ENCODE measurements at regions not wholly inside any gene's neighbourhood (a gene's known extent, or its start where the extent isn't known, plus 50 kb on each side); places are given as distances from the start of the nearest gene placed in this dataset.

DNA sequence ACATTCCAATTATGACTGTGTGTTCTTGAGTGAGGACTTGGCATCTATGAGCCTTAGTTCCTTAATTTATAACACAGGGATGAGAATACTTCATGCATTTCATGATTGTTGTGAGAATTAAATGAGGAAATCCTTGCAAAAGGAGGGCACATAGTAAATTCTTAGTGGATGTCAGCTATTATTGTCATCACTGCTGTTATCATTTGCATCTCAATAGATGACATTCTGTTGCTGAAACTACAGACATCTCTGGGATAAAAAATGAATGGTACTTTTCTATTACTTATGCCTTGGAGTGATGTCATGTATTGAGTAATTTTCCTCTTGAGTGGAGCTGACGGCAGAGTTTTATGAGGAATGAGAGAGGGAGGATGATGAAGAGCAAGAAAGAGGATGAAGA is 184.4 kb upstream of the CDH11 start:
- Histone ChIP-seq H3K27me3 (replicated peaks in 1 of 4; ENCODE audit: control insufficient read depth in 3 of 4, extremely low read depth in 1 of 4, insufficient read depth in 3 of 4, low read length in 3 of 4) (no peaks in the 10 kb centered on the region), H2BK12ac (ENCODE audit: low read depth, low read length) (no peak overlapping the region), H3K79me1 (ENCODE audit: low read depth, low read length) (no peaks in the 10 kb centered on the region), H4K5ac (ENCODE audit: insufficient read length, low read depth, low read length) (no peak overlapping the region), H2AK5ac (ENCODE audit: low read depth, low read length) (no peak overlapping the region), H3K79me2 (ENCODE audit: control insufficient read depth in 1 of 2, insufficient read depth in 2 of 2, low read length in 2 of 2) (no peaks in the 10 kb centered on the region), H3K56ac (replicated peaks; ENCODE audit: insufficient read length, low read depth, low read length) (no peak overlapping the region), H3K27ac (ENCODE audit: low read depth, low read length) (no peak overlapping the region), H4K91ac (replicated peaks; ENCODE audit: insufficient read length, low read length) (no peak overlapping the region), H3K14ac (ENCODE audit: insufficient read length) (no peak overlapping the region), H2AFZ (ENCODE audit: low read length) (no peak overlapping the region), H2BK20ac (ENCODE audit: low read length) (no peak overlapping the region), H3K36me3 (ENCODE audit: control insufficient read depth in 2 of 4, insufficient read depth in 4 of 4, low read length in 3 of 4) (no peaks in the 10 kb centered on the region), H3K4ac (replicated peaks; ENCODE audit: insufficient read length, low read depth, low read length) (no peak overlapping the region), H3K18ac (ENCODE audit: extremely low read depth, low read length) (no peak overlapping the region), H2BK5ac (ENCODE audit: low read depth, low read length) (no peak overlapping the region), H4K8ac (ENCODE audit: extremely low read depth, insufficient read depth, low read length) (no peak overlapping the region), H2BK15ac (ENCODE audit: low read length) (no peak overlapping the region), H4K20me1 (replicated peaks in 1 of 2; ENCODE audit: control insufficient read depth in 1 of 2, insufficient read depth in 2 of 2, low read length in 2 of 2) (no peaks in the 10 kb centered on the region), H3K4me3 (ENCODE audit: extremely low read depth in 1 of 4, insufficient read depth in 2 of 4, low read depth in 3 of 4, low read length in 4 of 4) (no peak overlapping the region), H3K9ac (replicated peaks in 1 of 4; ENCODE audit: extremely low read depth in 1 of 4, low read depth in 3 of 4, low read length in 3 of 4) (no peak overlapping the region), H3K4me1 (replicated peaks in 1 of 4; ENCODE audit: control insufficient read depth in 3 of 4, insufficient read depth in 4 of 4, low read length in 3 of 4) (peaks cover 0 to 3% (median 0%) of the 10 kb centered on the region in 4 experiments; a peak in 3 of 7 replicates), H3K23ac (ENCODE audit: insufficient read length) (no peak overlapping the region), H3K23me2 (ENCODE audit: low read depth, low read length) (no peaks in the 10 kb centered on the region), H2BK120ac (replicated peaks; ENCODE audit: low read depth, low read length) (no peak overlapping the region), H3K4me2 (ENCODE audit: insufficient read depth in 1 of 2, low read depth in 2 of 2, low read length in 2 of 2) (no peak overlapping the region), H3K9me3 (ENCODE audit: insufficient read depth in 2 of 2, low read depth in 1 of 2, low read length in 1 of 2) (no peaks in the 10 kb centered on the region)
- DNase-seq (ENCODE audit: low read depth in 1 of 2, low spot score in 2 of 2), result no peak
- FAIRE-seq, result no peak
- CTCF ChIA-PET (ENCODE audit: partially characterized antibody), result interaction anchor here (0.7 to 2.2 kb wide), 3 partner anchors 9 to 192 kb away, joined by 3 to 10 read pairs (median 3); no protein-coding TSS in a partner anchor
- POLR2A ChIA-PET (ENCODE audit: partially characterized antibody), result interaction anchor here (1.0 to 1.3 kb wide), 2 partner anchors 70 to 83 kb away, joined by 3 to 5 read pairs; no protein-coding TSS in a partner anchor
- 91% methylated on average over 1 of the region's 1 CpG; no CpG with 5 or more reads in 1 of the 2 experiments for WGBS, 2 experiments (ENCODE audit: extremely low coverage in 1 of 2, insufficient coverage in 1 of 2, insufficient read length in 1 of 2, insufficient replicate concordance in 2 of 2, low coverage in 1 of 2, low lambda C conversion rate in 2 of 2, missing lambda C conversion rate in 1 of 2)
- no peak for TF ChIP-seq GTF2F1 (IDR thresholded peaks at IDR 0.05; ENCODE audit: borderline replicate concordance, low read depth, low read length)
- no peak for TF ChIP-seq GABPA (IDR thresholded peaks at IDR 0.05; ENCODE audit: borderline replicate concordance, insufficient read depth, low read length)
- no peak for TF ChIP-seq SAP30 (IDR thresholded peaks at IDR 0.05; ENCODE audit: insufficient read depth, insufficient replicate concordance, low read length)
- TF ChIP-seq, protein P1, sequence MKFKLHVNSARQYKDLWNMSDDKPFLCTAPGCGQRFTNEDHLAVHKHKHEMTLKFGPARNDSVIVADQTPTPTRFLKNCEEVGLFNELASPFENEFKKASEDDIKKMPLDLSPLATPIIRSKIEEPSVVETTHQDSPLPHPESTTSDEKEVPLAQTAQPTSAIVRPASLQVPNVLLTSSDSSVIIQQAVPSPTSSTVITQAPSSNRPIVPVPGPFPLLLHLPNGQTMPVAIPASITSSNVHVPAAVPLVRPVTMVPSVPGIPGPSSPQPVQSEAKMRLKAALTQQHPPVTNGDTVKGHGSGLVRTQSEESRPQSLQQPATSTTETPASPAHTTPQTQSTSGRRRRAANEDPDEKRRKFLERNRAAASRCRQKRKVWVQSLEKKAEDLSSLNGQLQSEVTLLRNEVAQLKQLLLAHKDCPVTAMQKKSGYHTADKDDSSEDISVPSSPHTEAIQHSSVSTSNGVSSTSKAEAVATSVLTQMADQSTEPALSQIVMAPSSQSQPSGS (IDR thresholded peaks at IDR 0.05; ENCODE audit: low read length), result no peak
- TF ChIP-seq SP4 (IDR thresholded peaks at IDR 0.05; ENCODE audit: low read length), result no peak
- TF ChIP-seq MAFK (IDR thresholded peaks at IDR 0.05; ENCODE audit: low read depth, low read length), result no peak
- no peak for TF ChIP-seq TCF12 (IDR thresholded peaks at IDR 0.05; ENCODE audit: low read depth, low read length)
- no peak for TF ChIP-seq KDM4A (IDR thresholded peaks at IDR 0.05; ENCODE audit: low read depth, low read length, severe bottlenecking)
- no peak for TF ChIP-seq JUND (IDR thresholded peaks at IDR 0.05; ENCODE audit: low read length)
- TF ChIP-seq RXRA (IDR thresholded peaks at IDR 0.05; ENCODE audit: insufficient read depth, low read depth, low read length), result no peak
- TF ChIP-seq CBX8 (IDR thresholded peaks at IDR 0.05; ENCODE audit: borderline replicate concordance, low read depth, low read length), result no peak
- TF ChIP-seq SIX5 (IDR thresholded peaks at IDR 0.05; ENCODE audit: low read depth, low read length), result no peak
- no peak for TF ChIP-seq EP300 (IDR thresholded peaks at IDR 0.05; ENCODE audit: borderline replicate concordance in 1 of 2, low read depth in 2 of 2, low read length in 2 of 2)

Measured in H1 (cell line).